Activated naive CD4-positive, alpha-beta T cell treated with anti-CD3 and anti-CD28 coated beads, Interleukin-2, amount 50 U/mL, for 16 hours (primary cell): ENCODE measurements at regions not wholly inside any gene's neighbourhood (a gene's known extent, or its start where the extent isn't known, plus 50 kb on each side); places are given as distances from the start of the nearest gene placed in this dataset.

Experiments
- DNase-seq: peaks from one replicate; pipeline ENCODE4 v3.0.0-alpha.2; 2020

DNA sequence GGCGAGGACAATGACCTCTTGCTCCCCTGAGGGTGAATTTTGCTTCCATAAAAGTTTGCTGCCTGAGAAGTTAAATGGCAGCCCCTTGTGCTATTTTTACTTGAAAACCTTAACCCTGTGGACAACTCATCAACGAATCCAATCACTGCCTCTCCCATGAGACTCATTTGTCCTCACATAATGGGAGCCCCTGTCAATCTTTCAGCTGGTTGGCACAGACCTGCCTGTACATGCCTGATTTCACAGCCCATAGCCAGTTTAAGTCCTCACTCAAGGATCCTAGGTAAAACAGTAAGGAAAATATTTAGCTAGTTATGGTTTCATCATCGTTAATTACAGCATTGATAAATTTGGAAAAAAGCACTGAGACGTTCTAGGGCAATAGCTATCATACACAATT is 207.4 kb downstream of the NHLRC3 start:
- DNase-seq, result no peak

DNA sequence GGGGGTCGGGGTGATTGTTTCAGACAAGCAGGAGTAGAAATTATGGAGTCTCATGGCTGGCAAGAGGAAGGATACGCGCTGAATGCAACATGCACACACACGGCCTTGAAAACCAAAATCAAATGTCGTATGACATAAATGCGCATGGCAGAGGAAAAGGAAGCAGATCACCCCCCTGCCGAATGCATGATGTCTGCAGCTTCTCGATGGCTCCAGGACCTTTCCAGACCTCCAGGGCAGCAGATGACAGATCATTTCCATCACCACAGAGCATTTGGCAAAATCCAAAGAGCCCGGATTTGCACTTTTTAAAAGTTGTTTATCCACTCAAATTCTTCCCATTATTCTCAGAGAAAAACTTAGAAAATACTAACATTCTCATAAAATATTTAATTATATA is 211.7 kb downstream of the NHLRC3 start:
- no peak for DNase-seq

DNA sequence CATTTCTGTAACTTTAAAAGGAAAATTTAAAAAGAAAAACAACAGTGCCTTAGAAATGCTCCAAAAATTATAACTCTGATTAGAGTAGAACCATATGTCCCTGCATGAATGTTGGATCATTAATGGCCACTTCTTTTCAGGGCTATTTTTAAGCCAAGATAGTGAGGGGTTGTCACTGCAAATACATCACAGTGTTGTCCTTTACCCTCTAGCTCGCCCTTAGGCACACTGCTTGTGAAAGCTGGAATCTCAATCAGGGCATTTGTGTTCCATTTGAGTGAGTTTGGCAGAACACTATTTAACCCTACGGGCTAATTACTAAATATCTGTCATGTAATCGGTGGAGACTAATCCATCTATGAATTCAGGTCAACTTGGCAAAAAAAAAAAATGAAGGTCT is 212.2 kb downstream of the NHLRC3 start:
- DNase-seq, result no peak

DNA sequence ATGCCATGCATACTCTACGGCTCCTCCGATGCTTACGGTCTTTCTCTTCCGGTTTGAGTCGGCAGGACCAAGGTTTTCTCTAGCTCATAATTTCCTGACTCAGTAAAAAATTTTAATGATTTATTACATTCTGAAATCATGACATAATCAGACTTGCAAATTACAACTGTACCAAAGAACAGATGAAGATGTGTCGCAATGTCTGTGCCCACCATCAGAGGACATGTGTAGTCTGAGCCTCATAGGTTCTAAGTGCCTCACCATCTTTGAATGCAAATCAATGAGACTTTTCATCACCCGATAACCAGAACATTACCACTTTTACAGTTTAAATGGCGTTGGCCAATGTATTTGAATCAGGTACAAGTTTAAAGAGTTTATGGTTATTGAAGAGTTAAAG is 213.1 kb downstream of the NHLRC3 start:
- DNase-seq, result no peak

GRCh38 chr13:39253774-39254173 is 215.5 kb downstream of the NHLRC3 start:
- no peak for DNase-seq

GRCh38 chr13:39254601-39255000 is 216.3 kb downstream of the NHLRC3 start:
- no peak for DNase-seq

DNA sequence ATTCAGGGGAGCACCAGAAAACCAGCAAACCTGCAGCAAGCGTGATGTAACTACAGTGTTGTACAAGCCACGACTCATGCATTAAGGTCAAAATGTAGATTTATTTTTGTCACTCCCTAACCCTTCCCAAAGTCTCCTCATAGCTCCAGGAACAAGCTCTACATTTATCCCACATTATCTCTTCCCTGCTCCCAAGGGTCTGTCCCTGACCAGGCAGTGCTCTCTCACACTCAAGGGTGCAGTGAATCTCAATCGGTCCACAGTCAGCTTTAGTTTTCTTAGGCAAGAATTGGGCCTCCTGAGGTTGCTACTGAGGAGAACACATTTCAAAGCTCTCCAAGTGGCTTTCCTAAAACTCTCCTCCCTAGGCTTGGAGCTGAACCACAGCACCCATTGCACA is 219.4 kb downstream of the NHLRC3 start:
- DNase-seq, result no peak

DNA sequence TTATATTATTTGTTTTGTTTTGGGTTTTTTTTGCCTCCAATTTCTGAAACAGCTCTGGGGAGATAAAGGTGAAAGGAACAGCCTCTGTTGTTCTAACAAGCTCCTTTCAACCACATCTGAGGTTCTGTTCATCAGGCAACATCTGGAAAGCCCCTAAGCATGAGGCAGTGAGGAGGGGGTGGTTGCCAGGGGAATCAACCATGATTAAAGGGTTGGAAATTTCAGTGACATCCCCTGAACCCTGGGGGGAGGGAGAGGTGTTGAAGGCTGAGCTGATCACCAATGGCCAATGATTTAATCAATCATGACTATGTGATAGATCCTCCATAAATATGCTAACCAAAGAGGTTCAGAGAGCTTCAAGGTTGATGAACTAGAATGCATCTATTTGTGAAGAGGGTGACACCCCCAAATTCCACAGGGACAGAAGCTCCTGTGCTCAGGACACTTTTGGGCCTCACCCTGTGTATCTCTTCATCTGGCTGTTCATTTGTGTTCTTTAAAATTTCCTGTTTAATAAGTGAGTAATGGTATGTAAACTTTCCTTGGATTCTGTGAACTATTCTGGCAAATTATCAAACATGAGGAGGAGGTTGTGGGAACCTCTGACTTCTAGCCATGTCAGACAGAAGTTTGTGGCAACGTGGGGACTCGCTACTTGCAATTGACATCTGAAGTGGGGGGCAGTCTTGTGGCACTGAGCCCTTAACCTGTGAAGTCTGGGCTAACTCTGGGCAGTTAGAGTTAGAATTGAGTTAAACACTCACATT is 221.3 kb downstream of the NHLRC3 start:
- DNase-seq, result peak; percentile 10

GRCh38 chr13:39263033-39263432 is 224.8 kb downstream of the NHLRC3 start:
- DNase-seq, result peak; percentile 31

DNA sequence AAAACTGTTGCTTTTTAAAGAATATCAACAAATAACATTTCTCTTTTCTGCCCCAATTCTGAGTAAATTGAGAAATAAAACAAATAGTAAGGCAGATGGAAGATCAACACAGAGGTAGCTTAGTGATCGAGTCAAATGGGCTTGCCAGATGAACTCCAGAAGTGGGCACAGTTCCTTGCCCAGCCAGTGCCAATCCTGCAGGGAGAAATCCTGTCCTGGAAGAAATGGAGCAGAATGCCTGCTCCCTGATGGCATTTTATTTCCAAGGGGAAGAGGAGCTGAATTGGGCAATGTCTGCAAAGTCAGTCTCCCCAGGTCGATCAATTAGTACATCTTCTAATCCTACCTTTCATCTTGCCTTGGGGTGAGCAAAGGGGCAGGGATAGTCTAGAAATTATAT is 225.3 kb downstream of the NHLRC3 start:
- DNase-seq, result no peak

DNA sequence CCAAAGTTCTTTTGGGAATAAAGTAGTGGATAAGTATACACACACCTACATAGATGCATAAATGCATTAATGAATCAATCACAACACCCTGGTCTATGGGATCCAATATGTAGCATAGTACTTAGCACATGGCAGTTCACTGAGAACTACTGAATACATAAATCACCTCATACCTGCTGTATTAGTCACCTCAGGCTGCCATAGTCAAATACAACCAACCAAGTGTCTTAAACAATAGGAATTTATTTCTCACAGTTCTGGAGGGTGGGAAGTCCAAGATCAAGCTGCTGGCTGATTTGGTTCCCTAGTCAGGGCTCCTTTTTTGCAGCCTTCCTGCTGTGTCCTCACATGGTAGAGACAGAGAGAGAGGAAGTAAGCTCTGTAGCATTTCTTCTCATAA is 228.2 kb downstream of the NHLRC3 start:
- DNase-seq, result no peak

DNA sequence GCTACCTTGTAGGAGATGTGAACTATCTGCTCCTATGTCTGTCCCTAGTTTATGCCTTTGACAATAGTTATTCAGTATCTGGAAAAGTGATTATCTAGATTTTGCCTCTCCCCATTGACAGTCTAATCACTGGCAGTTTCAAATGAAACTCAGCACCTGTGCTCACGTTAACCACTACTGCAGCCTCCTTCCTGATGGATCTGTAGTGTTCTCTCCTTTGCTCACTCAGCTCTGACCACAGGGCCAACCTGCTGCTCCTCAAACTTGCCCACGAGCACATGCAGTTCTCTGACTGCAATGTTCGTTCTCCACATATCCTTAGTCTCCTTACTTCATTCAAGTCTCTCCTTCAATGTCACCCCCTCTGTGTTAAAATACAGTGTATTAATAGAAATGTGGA is 230.1 kb downstream of the NHLRC3 start:
- no peak for DNase-seq

DNA sequence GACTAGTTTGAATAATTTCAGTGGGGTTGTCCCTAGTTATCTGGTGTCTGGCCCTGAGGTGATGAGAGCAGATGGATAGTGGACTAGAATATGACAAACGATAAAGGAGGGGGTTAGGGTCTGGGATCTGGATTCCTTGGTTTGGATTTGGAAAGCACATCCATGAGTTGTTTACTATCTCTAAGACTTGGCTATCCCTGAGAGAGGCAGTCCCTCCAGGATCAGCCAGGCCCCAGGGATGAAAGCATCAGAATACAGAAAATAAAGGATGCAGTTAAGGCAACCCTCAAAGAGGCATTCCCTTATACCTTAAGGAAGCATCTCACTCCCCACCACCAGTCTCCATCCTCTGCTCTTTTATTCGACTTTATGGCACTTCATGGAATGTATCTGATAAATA is 230.7 kb downstream of the NHLRC3 start:
- no peak for DNase-seq

DNA sequence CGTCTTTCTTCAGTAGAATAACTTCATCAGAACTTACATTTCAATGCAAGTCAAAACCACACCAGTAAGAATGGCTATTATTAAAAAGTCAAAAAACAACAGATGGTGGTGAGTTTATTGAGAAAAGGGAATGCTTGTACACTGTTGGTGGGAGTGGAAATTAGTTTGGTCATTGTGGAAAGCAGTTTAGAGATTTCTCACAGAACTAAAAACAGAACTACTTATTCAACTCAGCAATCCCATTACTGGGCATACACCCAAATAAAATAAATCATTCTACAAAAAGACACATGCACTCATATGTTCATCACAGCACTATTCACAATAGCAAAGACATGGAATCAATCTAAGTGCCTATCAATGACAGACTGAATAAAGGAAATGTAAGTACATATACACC is 231.2 kb downstream of the NHLRC3 start:
- no peak for DNase-seq

- no peak for DNase-seq
Measured at GRCh38 chr13:39272994-39273393, 234.7 kb downstream of the NHLRC3 start.

DNA sequence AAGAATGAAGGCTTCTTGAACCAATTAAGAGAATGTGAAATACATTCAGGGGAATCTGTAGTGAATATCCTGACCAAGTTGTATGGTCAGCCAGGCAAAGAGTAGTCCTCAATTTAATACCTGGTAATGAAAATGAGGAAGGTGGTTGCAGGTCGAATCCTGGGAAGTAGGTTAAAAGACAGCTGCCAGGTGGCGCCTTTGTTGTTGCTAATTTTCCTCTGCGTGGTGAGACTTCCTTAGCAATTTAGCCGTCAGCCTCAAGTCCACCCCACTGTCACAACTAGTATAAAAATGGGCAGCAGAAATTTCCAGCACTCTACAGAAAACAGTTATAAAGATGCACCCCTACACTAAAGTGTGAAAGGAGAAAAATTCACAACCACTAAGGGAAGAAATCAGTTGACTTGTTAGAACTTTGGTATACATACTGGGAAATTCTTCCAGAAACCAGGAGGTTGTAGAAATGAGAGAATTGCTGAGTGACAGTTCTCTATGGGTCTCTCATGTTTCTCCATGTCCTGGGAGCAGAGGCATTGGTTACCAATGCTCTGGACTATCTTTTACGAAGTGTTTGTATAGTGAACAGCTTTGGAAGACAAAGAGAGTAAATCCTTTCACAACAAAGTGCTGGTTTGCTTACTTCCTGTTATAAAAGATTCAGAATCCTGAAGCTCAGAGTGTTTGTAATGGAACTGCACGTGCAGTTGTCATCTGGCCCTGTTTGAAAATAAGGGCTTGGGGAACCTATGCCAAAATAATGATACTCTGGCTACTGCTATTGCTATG is 235.9 kb downstream of the NHLRC3 start:
- no peak for DNase-seq

- DNase-seq, result no peak
Measured at GRCh38 chr13:39274739-39275325, 236.6 kb downstream of the NHLRC3 start.

GRCh38 chr13:39279077-39279476 is 240.8 kb downstream of the NHLRC3 start:
- no peak for DNase-seq

DNA sequence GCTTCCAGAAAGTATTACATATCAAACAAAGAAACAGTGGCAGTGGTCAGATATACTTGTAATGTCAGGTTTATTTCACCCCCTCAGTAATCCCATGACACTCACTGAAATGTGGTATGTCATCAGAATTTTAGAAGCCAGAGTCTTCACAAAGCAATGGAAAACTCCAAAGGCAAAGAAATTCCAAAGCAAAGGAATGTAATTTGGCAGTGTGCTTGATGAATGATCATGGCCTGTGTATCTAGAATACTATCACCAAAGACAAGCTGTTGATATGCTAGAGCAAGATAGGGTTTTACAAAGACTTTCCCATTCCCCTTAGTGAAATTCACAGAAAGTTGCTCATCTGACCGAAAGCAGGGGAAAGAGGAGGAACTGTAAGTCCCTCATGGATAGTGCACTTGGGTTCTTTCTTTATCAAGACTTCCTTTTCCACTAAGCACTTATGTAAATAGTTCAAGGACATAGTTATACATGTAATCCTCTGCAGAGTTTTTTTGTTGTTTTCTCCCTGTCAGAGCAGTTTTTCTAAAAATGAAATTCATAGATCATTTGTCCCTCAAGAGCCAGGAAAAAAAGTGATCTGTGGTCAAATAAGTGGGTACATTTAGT is 243.4 kb downstream of the NHLRC3 start:
- no peak for DNase-seq

DNA sequence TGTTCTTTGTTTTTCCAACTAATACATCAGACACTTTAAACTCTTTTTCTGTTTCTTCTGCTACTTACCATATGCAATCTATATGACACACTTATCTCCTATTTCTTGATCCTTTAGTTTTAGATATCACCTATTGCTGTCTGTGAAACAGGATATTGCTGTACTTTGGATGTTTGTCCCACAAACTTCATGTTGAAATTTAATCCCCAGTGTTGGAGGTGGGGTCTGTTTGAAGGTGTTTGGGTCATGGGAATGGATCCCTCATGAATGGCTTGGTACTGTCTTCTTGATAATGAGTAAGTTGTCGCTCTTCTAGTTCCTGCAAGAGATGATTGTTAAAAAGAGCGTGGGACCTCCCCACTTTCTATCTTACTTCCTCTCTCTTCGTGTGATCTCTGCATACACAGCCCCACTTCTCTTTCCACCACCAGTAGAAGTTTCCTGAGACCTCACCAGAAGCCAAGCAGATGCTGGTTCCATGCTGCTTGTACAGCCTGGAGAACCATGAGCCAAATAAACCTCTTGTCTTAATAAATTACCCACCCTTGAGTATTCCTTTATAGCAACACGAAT is 244.2 kb downstream of the NHLRC3 start:
- no peak for DNase-seq

- DNase-seq, result no peak
Measured at GRCh38 chr13:39283072-39283471, 244.8 kb downstream of the NHLRC3 start.

- no peak for DNase-seq
Measured at GRCh38 chr13:39284801-39285388, 246.6 kb downstream of the NHLRC3 start.
